ENCODE measurements at regions not wholly inside any gene's neighbourhood (a gene's known extent, or its start where the extent isn't known, plus 50 kb on each side); places are given as distances from the start of the nearest gene placed in this dataset.

DNA sequence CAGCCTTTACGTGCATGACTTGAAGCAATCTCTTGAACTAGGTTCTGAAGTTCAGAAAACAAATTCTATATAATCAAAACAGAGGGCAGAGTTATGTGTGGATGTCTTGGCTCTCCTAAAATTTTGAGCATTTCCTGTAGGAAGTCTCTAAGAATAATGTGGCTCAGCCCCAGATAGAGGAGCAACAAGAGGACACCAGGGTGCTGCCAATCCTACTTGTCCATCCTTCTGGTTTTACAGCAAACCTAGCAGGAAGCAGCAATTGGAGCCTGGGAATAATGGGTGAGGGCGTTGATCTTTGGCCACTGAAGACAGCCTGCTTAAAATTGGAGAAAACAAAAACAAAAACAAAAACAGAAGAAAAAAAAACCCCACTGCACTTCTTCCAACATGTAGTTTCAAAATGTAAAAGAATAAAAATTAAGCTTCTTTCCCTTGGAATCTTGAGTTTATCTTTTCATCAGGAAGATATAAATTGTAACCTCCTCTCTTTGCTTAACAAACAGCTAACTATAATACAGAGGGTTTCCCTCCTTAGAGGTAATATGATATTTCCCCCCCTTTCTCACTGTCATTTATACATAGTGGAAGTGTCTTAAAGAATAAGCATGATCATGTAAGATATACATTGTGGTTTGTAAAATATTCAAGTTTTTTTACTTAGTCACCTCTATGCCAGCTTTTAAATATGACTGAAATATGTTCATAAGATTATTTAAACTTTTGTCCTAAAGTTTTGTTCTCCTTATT lies 130.6 kb downstream of the FBXO8 start:
- no peak for DNase-seq (ENCODE audit: low read depth)
- no peak overlapping the region for H3K4me3 ChIP-seq (ENCODE audit: low read depth, low read length)
- H3K27me3 ChIP-seq (ENCODE audit: control insufficient read depth, insufficient read depth, low read length): no peaks in the 10 kb centered on the region
- no peaks in the 10 kb centered on the region for H3K36me3 ChIP-seq (ENCODE audit: control insufficient read depth, insufficient read depth, low read length)
- TF ChIP-seq, protein P1, sequence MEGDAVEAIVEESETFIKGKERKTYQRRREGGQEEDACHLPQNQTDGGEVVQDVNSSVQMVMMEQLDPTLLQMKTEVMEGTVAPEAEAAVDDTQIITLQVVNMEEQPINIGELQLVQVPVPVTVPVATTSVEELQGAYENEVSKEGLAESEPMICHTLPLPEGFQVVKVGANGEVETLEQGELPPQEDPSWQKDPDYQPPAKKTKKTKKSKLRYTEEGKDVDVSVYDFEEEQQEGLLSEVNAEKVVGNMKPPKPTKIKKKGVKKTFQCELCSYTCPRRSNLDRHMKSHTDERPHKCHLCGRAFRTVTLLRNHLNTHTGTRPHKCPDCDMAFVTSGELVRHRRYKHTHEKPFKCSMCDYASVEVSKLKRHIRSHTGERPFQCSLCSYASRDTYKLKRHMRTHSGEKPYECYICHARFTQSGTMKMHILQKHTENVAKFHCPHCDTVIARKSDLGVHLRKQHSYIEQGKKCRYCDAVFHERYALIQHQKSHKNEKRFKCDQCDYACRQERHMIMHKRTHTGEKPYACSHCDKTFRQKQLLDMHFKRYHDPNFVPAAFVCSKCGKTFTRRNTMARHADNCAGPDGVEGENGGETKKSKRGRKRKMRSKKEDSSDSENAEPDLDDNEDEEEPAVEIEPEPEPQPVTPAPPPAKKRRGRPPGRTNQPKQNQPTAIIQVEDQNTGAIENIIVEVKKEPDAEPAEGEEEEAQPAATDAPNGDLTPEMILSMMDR (IDR thresholded peaks at IDR 0.05; ENCODE audit: insufficient read depth, low read length, poor library complexity, severe bottlenecking): no peak

DNA sequence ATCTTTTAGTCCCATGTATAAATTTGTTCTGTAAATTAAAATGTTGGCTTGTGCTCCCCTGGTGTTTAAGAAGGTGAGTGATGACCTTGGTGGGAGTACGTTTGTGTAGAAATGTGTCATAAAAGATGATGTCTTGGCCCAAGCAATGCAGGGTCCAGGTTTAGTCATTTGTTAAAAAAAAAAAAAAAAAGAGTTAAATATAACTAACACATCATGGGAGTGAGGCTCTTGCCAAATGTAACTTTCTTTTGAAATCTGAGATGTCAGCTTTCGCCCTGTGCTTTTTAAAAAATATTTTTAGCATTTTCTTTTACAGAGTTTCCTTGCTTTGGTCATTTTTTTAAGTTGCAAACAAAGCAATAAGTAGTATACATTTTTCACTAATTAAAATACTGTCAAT lies 135.6 kb downstream of the FBXO8 start:
- no peak for DNase-seq (ENCODE audit: low read depth)
- Histone ChIP-seq H3K36me3 (ENCODE audit: control insufficient read depth, insufficient read depth, low read length) (no peaks in the 10 kb centered on the region), H3K27me3 (ENCODE audit: control insufficient read depth, insufficient read depth, low read length) (no peaks in the 10 kb centered on the region), H3K4me3 (ENCODE audit: low read depth, low read length) (no peak overlapping the region)
- TF ChIP-seq, protein P1 (IDR thresholded peaks at IDR 0.05; ENCODE audit: insufficient read depth, low read length, poor library complexity, severe bottlenecking): no peak

DNA sequence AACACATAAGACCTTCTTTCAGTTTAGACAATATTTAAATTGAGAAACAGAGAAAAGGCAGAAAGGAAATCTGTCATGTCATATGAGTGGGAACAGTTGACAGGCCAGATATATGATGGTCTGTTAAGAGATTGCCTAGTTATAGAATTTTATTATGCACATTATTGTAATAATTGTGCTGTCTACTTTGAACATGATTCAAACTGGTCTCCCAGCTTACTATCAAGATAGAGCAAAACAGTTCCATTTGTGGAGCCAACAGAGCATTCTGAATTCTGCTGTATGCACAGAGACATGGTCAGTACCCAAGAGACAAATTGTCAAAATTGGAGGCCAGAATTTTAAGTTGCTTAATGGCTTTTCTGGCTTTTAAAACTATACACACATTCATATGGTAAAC lies 139.4 kb downstream of the FBXO8 start:
- TF ChIP-seq, protein P1 (IDR thresholded peaks at IDR 0.05; ENCODE audit: insufficient read depth, low read length, poor library complexity, severe bottlenecking): no peak
- H3K4me3 ChIP-seq (ENCODE audit: low read depth, low read length): no peak overlapping the region
- H3K27me3 ChIP-seq (ENCODE audit: control insufficient read depth, insufficient read depth, low read length): no peaks in the 10 kb centered on the region
- no peak for DNase-seq (ENCODE audit: low read depth)
- H3K36me3 ChIP-seq (ENCODE audit: control insufficient read depth, insufficient read depth, low read length): no peaks in the 10 kb centered on the region

DNA sequence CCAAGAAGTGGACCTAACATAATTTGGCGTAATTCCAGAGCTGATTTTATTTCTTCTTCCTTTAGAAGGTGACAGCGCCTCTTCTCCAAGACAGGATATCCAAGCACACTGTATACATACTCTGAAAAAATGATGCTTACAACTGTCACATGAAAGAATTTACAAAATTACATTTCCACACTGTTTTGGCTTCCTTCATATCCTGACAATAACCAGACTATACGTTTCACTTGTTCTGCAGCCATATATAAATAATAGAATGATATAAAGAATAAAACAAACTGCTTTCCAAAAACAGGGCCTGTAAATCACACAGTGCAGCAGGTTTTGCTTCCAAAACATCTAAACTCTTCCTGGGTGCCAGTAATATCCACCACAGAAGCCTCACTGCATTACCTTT lies 141.6 kb downstream of the FBXO8 start:
- TF ChIP-seq, protein P1 (IDR thresholded peaks at IDR 0.05; ENCODE audit: insufficient read depth, low read length, poor library complexity, severe bottlenecking): no peak
- no peak for DNase-seq (ENCODE audit: low read depth)
- Histone ChIP-seq H3K4me3 (ENCODE audit: low read depth, low read length) (no peak overlapping the region), H3K36me3 (ENCODE audit: control insufficient read depth, insufficient read depth, low read length) (no peaks in the 10 kb centered on the region), H3K27me3 (ENCODE audit: control insufficient read depth, insufficient read depth, low read length) (no peaks in the 10 kb centered on the region)

DNA sequence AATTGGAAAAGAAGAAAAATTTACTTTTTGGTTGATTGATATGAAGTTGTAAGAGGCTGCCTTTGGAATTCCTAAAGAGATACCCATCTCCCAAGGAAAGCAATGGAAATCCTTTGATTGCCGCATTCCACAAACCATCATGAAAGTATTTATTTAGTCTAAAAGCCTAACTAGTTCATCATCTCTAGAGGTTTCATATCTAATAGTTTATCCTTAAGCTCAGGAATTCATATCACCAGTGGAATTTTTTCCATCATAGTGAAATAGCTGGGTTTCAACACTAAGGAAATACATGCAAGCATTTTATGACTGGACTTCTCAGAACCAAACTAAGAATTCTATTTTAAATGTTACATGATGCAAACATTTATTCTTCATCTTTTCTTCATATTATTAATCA lies 144.9 kb downstream of the FBXO8 start:
- H3K4me3 ChIP-seq (ENCODE audit: low read depth, low read length): no peak overlapping the region
- no peaks in the 10 kb centered on the region for H3K36me3 ChIP-seq (ENCODE audit: control insufficient read depth, insufficient read depth, low read length)
- TF ChIP-seq, protein P1 (IDR thresholded peaks at IDR 0.05; ENCODE audit: insufficient read depth, low read length, poor library complexity, severe bottlenecking): no peak
- H3K27me3 ChIP-seq (ENCODE audit: control insufficient read depth, insufficient read depth, low read length): no peaks in the 10 kb centered on the region
- DNase-seq (ENCODE audit: low read depth): no peak

DNA sequence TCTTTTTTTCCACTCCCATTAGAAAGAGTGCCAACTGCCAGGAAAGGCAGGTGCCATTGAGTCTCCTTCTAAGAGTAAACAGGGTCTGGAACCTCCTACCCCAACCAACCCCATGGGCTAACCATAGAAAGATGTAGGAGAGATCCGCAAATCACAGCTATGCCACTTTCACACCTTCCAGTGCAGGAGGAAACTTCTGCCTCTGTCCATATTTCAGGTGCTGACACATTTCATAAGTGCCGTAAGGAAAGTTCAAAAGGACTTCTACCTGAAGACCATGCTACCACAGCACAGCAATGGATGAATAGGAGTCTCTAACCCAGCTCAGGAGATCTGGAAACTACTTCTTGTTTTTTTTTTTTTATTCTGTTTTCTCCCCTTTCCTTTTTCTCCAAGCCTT lies 145.8 kb downstream of the FBXO8 start:
- H3K36me3 ChIP-seq (ENCODE audit: control insufficient read depth, insufficient read depth, low read length): no peaks in the 10 kb centered on the region
- H3K27me3 ChIP-seq (ENCODE audit: control insufficient read depth, insufficient read depth, low read length): no peaks in the 10 kb centered on the region
- DNase-seq (ENCODE audit: low read depth): no peak
- TF ChIP-seq, protein P1 (IDR thresholded peaks at IDR 0.05; ENCODE audit: insufficient read depth, low read length, poor library complexity, severe bottlenecking): no peak
- H3K4me3 ChIP-seq (ENCODE audit: low read depth, low read length): no peak overlapping the region
